Liver (tissue), 8 donors: ENCODE measurements at regions not wholly inside any gene's neighbourhood (a gene's known extent, or its start where the extent isn't known, plus 50 kb on each side); places are given as distances from the start of the nearest gene placed in this dataset.

Experiments used
- DNase-seq: peaks from one replicate; pipeline ENCODE4 v3.0.0-alpha.2; 2017; ENCODE audit warnings: low spot score
- H3K27ac ChIP-seq, 2 donors: one replicate each; pipeline ENCODE4 v1.7.0; 2013; ENCODE audit warnings: inconsistent platforms in 2 of 2, low read length in 2 of 2, control low read depth in 1 of 2, low read depth in 1 of 2, mild to moderate bottlenecking in 1 of 2
- H3K27me3 ChIP-seq, 4 donors: one replicate each; pipeline versions ENCODE4 v1.6.1 to v1.7.0; 2013; ENCODE audit warnings: low read length in 3 of 4, inconsistent platforms in 1 of 4, mild to moderate bottlenecking in 1 of 4, moderate library complexity in 1 of 4; ENCODE audit not compliant: control insufficient read depth in 4 of 4, insufficient read depth in 4 of 4
- H3K36me3 ChIP-seq, 4 donors: one replicate each; pipeline versions ENCODE4 v1.6.1 to v1.7.0; 2013; ENCODE audit warnings: low read length in 3 of 4, mild to moderate bottlenecking in 3 of 4, low read depth in 1 of 4, moderate library complexity in 1 of 4; ENCODE audit not compliant: control insufficient read depth in 4 of 4, insufficient read depth in 3 of 4
- H3K4me1 ChIP-seq, 4 donors: one replicate each; pipeline versions ENCODE4 v1.6.1 to v1.7.0; 2013; ENCODE audit warnings: low read length in 3 of 4, mild to moderate bottlenecking in 3 of 4, moderate library complexity in 1 of 4; ENCODE audit not compliant: control insufficient read depth in 4 of 4, insufficient read depth in 4 of 4
- H3K4me3 ChIP-seq, 3 donors: one replicate each; pipeline versions ENCODE4 v1.6.1 to v1.7.0; 2013; ENCODE audit warnings: low read length in 3 of 3, control low read depth in 1 of 3, low read depth in 1 of 3, mild to moderate bottlenecking in 1 of 3
- H3K9ac ChIP-seq, 2 donors: one replicate each; pipeline ENCODE4 v1.7.0; 2013; ENCODE audit warnings: low read length in 2 of 2, mild to moderate bottlenecking in 2 of 2, moderate library complexity in 2 of 2, control low read depth in 1 of 2, low read depth in 1 of 2
- H3K9me3 ChIP-seq, 4 donors: one replicate each; pipeline versions ENCODE4 v1.6.1 to v1.7.0; 2013; ENCODE audit warnings: low read length in 3 of 4; ENCODE audit not compliant: control insufficient read depth in 4 of 4
- EGR1 ChIP-seq, 2 donors: IDR thresholded peaks; 2 replicates each; pipeline ENCODE4 v1.6.1; 2016 to 2018; ENCODE audit warnings: antibody characterized with exemption in 2 of 2, low read depth in 2 of 2
- FOXA1 ChIP-seq: IDR thresholded peaks from 2 replicates; pipeline ENCODE4 v1.6.1; 2016; ENCODE audit warnings: antibody characterized with exemption
- GABPA ChIP-seq, 2 donors: IDR thresholded peaks in 1 of 2; conservative IDR thresholded peaks in 1 of 2; 2 replicates each; pipeline ENCODE4 v1.6.1; 2016; ENCODE audit warnings: antibody characterized with exemption in 2 of 2, mild to moderate bottlenecking in 1 of 2, moderate library complexity in 1 of 2
- HNF4A ChIP-seq, 2 donors: conservative IDR thresholded peaks; 2 replicates each; pipeline ENCODE4 v1.6.1; 2016; ENCODE audit warnings: antibody characterized with exemption in 2 of 2, mild to moderate bottlenecking in 2 of 2
- HNF4G ChIP-seq: IDR thresholded peaks from 2 replicates; pipeline ENCODE4 v1.6.1; 2016; ENCODE audit warnings: antibody characterized with exemption
- JUND ChIP-seq, 2 donors: IDR thresholded peaks; 2 replicates each; pipeline ENCODE4 v1.6.1; 2016; ENCODE audit warnings: antibody characterized with exemption in 2 of 2
- NR2F2 ChIP-seq: IDR thresholded peaks from 2 replicates; pipeline ENCODE4 v1.6.1; 2016; ENCODE audit warnings: antibody characterized with exemption
- RAD21 ChIP-seq, 2 donors: IDR thresholded peaks; 2 replicates each; pipeline ENCODE4 v1.6.1; 2016; ENCODE audit warnings: antibody characterized with exemption in 2 of 2, mild to moderate bottlenecking in 2 of 2
- RXRA ChIP-seq, 2 donors: IDR thresholded peaks; 2 replicates each; pipeline ENCODE4 v1.6.1; 2017 to 2018; ENCODE audit warnings: antibody characterized with exemption in 2 of 2, mild to moderate bottlenecking in 1 of 2
- SP1 ChIP-seq: IDR thresholded peaks from 2 replicates; pipeline ENCODE4 v1.6.1; 2018; ENCODE audit warnings: antibody characterized with exemption, mild to moderate bottlenecking
- TAF1 ChIP-seq: conservative IDR thresholded peaks from 2 replicates; pipeline ENCODE4 v1.6.1; 2016; ENCODE audit warnings: antibody characterized with exemption, mild to moderate bottlenecking
- YY1 ChIP-seq: IDR thresholded peaks from 2 replicates; pipeline ENCODE4 v1.6.1; 2016; ENCODE audit warnings: antibody characterized with exemption, mild to moderate bottlenecking
- WGBS: extraction: QIAGEN DNeasy Blood & Tissue Kit; methylation state at CpG from one replicate; pipeline ENCODE4 v1.1.7; 2013; 5-methylcytosine and 5-hydroxymethylcytosine counted together
- TF ChIP-seq, protein P1 (sequence below): IDR thresholded peaks from 2 replicates; pipeline ENCODE4 v1.6.1; 2016; ENCODE audit warnings: antibody characterized with exemption, mild to moderate bottlenecking
- TF ChIP-seq, protein P2 (sequence below): IDR thresholded peaks from 2 replicates; pipeline ENCODE4 v1.6.1; 2016; ENCODE audit warnings: antibody characterized with exemption
- TF ChIP-seq, protein P3 (sequence below): IDR thresholded peaks from 2 replicates; pipeline ENCODE4 v1.6.1; 2016; ENCODE audit warnings: antibody characterized with exemption
- TF ChIP-seq, protein P4 (sequence below): IDR thresholded peaks from 2 replicates; pipeline ENCODE4 v1.6.1; 2016; ENCODE audit warnings: antibody characterized with exemption
- TF ChIP-seq, protein P5 (sequence below): fragments of 150-350 bp; IDR thresholded peaks from 2 replicates; pipeline ENCODE4 v1.5.1; 2017; ENCODE audit warnings: improper control_type of control experiment, low read depth, low read length; ENCODE audit not compliant: missing input control
- donor health status: healthy.
- donor health status: healthy.
- donor health status: healthy.
- donor health status: healthy.
- donor health status: healthy.

DNA sequence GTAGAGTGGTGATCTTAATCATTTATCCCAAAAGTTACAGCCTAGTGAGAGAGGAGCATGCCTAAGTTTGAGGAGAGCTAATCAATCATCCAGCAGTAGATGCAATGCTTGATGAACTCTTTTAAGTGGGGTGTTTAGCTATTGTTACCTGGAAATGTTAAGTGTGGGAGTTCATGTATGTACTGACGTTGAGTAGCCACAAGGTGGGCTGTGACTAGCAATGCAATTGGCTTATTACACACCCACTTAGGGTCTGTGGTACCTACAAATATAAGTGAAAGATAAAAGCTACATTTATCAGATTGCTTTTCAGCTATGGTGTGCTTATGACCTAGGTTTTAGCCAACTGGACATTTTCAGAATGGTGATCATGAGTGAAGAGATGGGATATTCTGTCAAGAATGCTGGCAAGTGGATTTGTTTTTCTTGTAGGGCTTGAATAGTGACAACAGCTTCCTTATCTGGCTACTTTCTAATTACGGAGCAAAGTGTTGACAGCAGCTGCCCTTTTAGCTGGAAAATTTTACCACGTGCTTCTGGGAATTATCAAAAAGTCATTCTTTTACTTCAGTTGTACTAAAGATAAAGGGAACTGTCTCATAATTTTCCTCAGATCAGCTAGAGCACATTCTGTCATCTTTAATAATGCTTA lies 170.6 kb downstream of the POSTN start:
- TF ChIP-seq, protein P1, sequence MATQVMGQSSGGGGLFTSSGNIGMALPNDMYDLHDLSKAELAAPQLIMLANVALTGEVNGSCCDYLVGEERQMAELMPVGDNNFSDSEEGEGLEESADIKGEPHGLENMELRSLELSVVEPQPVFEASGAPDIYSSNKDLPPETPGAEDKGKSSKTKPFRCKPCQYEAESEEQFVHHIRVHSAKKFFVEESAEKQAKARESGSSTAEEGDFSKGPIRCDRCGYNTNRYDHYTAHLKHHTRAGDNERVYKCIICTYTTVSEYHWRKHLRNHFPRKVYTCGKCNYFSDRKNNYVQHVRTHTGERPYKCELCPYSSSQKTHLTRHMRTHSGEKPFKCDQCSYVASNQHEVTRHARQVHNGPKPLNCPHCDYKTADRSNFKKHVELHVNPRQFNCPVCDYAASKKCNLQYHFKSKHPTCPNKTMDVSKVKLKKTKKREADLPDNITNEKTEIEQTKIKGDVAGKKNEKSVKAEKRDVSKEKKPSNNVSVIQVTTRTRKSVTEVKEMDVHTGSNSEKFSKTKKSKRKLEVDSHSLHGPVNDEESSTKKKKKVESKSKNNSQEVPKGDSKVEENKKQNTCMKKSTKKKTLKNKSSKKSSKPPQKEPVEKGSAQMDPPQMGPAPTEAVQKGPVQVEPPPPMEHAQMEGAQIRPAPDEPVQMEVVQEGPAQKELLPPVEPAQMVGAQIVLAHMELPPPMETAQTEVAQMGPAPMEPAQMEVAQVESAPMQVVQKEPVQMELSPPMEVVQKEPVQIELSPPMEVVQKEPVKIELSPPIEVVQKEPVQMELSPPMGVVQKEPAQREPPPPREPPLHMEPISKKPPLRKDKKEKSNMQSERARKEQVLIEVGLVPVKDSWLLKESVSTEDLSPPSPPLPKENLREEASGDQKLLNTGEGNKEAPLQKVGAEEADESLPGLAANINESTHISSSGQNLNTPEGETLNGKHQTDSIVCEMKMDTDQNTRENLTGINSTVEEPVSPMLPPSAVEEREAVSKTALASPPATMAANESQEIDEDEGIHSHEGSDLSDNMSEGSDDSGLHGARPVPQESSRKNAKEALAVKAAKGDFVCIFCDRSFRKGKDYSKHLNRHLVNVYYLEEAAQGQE, result no peak
- TF ChIP-seq YY1 (no peak), NR2F2 (no peak), RAD21 (IDR thresholded peaks at IDR 0.05) (no peak)
- TF ChIP-seq, protein P2, sequence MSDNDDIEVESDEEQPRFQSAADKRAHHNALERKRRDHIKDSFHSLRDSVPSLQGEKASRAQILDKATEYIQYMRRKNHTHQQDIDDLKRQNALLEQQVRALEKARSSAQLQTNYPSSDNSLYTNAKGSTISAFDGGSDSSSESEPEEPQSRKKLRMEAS, result no peak
- H3K9me3 ChIP-seq, result no peaks in the 10 kb centered on the region
- no peak for DNase-seq
- 32% methylated on average over 3 of the region's 3 CpGs for WGBS
- no peaks in the 10 kb centered on the region for H3K27me3 ChIP-seq
- no peak overlapping the region for H3K4me3 ChIP-seq
- no peak overlapping the region for H3K9ac ChIP-seq
- H3K36me3 ChIP-seq, result no peaks in the 10 kb centered on the region
- H3K4me1 ChIP-seq, result no peaks in the 10 kb centered on the region
- no peak overlapping the region for H3K27ac ChIP-seq

DNA sequence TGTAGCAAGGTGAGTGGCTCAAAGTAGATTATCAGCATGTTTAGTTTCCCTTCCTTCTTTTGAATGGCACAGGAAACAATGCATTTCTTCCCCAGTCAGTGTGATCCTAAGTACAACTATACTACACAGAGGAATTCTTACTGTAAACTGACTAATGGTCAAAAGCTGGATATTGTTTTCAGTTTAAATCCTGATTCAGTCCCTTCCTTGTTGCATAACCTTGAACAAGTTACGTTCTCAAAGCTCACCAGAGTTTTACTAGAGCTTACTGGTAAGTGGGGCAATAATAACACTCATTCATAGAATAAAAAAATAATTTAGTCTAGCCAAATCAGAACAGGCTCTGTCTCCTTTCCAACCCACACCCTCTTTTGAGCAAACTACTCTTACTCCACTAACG lies 180.1 kb downstream of the POSTN start:
- H3K27me3 ChIP-seq, result no peaks in the 10 kb centered on the region
- 58% methylated on average over 2 of the region's 2 CpGs for WGBS
- H3K9me3 ChIP-seq, result no peaks in the 10 kb centered on the region
- H3K9ac ChIP-seq, result no peak overlapping the region
- no peaks in the 10 kb centered on the region for H3K36me3 ChIP-seq
- DNase-seq, result no peak
- H3K4me1 ChIP-seq, result no peaks in the 10 kb centered on the region
- TF ChIP-seq JUND (IDR thresholded peaks at IDR 0.05), result no peak
- TF ChIP-seq FOXA1, result no peak
- no peak for TF ChIP-seq HNF4G
- TF ChIP-seq, protein P3, sequence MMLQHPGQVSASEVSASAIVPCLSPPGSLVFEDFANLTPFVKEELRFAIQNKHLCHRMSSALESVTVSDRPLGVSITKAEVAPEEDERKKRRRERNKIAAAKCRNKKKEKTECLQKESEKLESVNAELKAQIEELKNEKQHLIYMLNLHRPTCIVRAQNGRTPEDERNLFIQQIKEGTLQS, result no peak
- no peak for TF ChIP-seq EGR1 (IDR thresholded peaks at IDR 0.05; ENCODE audit: low read depth in 2 of 2)
- no peak for TF ChIP-seq GABPA (IDR thresholded peaks at IDR 0.05 in 1 of 2, conservative IDR thresholded peaks at IDR 0.05 in 1 of 2)
- TF ChIP-seq NR2F2, result no peak
- TF ChIP-seq RXRA (IDR thresholded peaks at IDR 0.05), result no peak
- TF ChIP-seq HNF4A (conservative IDR thresholded peaks at IDR 0.05), result no peak
- no peak for TF ChIP-seq RAD21 (IDR thresholded peaks at IDR 0.05)
- TF ChIP-seq TAF1, result no peak
- no peak for TF ChIP-seq SP1
- TF ChIP-seq, protein P4, sequence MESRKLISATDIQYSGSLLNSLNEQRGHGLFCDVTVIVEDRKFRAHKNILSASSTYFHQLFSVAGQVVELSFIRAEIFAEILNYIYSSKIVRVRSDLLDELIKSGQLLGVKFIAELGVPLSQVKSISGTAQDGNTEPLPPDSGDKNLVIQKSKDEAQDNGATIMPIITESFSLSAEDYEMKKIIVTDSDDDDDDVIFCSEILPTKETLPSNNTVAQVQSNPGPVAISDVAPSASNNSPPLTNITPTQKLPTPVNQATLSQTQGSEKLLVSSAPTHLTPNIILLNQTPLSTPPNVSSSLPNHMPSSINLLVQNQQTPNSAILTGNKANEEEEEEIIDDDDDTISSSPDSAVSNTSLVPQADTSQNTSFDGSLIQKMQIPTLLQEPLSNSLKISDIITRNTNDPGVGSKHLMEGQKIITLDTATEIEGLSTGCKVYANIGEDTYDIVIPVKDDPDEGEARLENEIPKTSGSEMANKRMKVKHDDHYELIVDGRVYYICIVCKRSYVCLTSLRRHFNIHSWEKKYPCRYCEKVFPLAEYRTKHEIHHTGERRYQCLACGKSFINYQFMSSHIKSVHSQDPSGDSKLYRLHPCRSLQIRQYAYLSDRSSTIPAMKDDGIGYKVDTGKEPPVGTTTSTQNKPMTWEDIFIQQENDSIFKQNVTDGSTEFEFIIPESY, result no peak
- TF ChIP-seq, protein P2, result no peak
- TF ChIP-seq, protein P1, result no peak
- TF ChIP-seq, protein P5, sequence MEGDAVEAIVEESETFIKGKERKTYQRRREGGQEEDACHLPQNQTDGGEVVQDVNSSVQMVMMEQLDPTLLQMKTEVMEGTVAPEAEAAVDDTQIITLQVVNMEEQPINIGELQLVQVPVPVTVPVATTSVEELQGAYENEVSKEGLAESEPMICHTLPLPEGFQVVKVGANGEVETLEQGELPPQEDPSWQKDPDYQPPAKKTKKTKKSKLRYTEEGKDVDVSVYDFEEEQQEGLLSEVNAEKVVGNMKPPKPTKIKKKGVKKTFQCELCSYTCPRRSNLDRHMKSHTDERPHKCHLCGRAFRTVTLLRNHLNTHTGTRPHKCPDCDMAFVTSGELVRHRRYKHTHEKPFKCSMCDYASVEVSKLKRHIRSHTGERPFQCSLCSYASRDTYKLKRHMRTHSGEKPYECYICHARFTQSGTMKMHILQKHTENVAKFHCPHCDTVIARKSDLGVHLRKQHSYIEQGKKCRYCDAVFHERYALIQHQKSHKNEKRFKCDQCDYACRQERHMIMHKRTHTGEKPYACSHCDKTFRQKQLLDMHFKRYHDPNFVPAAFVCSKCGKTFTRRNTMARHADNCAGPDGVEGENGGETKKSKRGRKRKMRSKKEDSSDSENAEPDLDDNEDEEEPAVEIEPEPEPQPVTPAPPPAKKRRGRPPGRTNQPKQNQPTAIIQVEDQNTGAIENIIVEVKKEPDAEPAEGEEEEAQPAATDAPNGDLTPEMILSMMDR, result no peak
- TF ChIP-seq YY1, result no peak
- H3K27ac ChIP-seq, result no peak overlapping the region
- no peak overlapping the region for H3K4me3 ChIP-seq
